GM12878 (cell line): ENCODE measurements at regions not wholly inside any gene's neighbourhood (a gene's known extent, or its start where the extent isn't known, plus 50 kb on each side); places are given as distances from the start of the nearest gene placed in this dataset.

Source experiments
- ATAC-seq: fragments of 200-7000 bp; cut with Tn5 transposase; 3 replicates; pipeline ENCODE4 v1.9.1; 2020; ENCODE audit warnings: mild to moderate bottlenecking, moderate library complexity
- BruUV-seq: library from RNA; stranded (reverse); fragments of 400-500 nt; replicated peaks from 2 replicates; lab custom pipeline; 2021; lab: Mats Ljungman, UMichigan
- CTCF ChIA-PET: fragments of 300-600 bp; sonication (Branson Sonifier 250); formaldehyde crosslinking; extraction: SDS; loops from one replicate; lab custom pipeline; 2021; ENCODE audit warnings: inconsistent platforms; lab: Yijun Ruan, JAX
- POLR2A ChIA-PET: fragments of 350-600 bp; formaldehyde crosslinking; extraction: SDS; loops from one replicate; lab custom pipeline; 2021; ENCODE audit warnings: inconsistent platforms; lab: Charles Lee
- RAD21 ChIA-PET: fragments of 300-600 bp; sonication (Branson Sonifier 250); formaldehyde crosslinking; loops from one replicate; lab custom pipeline; 2023; ENCODE audit warnings: antibody characterized with exemption; ENCODE audit not compliant: unreplicated experiment; lab: Charles Lee
- SMC1A ChIA-PET: fragments of 300-600 bp; sonication (Branson Sonifier 250); formaldehyde crosslinking; loops from one replicate; lab custom pipeline; 2023; ENCODE audit not compliant: unreplicated experiment, uncharacterized antibody; lab: Charles Lee
- DNase-seq: peaks from one replicate; pipeline ENCODE4 v3.0.0-alpha.2; 2011; ENCODE audit warnings: low read depth, low spot score
- FAIRE-seq: peaks from 3 replicates; lab custom pipeline; 2011; peaks lifted over from hg19 to GRCh38; lab: Jason Lieb, UNC
- H2AFZ ChIP-seq: 2 replicates; pipeline ENCODE4 v1.6.0; 2011; ENCODE audit warnings: low read depth, low read length, control low read depth; ENCODE audit not compliant: control insufficient read depth
- H3K27ac ChIP-seq: 2 replicates; pipeline ENCODE4 v1.5.1; 2011; ENCODE audit warnings: control low read depth; ENCODE audit not compliant: control insufficient read depth, insufficient read depth
- H3K27me3 ChIP-seq, 2 experiments: replicated peaks in 1 of 2; 2 replicates each; pipeline versions ENCODE4 v1.6.0 to v1.6.1; 2011; ENCODE audit warnings: low read length in 1 of 2; ENCODE audit not compliant: control insufficient read depth in 2 of 2, insufficient read depth in 2 of 2
- H3K36me3 ChIP-seq, 2 experiments: 2 replicates each; pipeline ENCODE4 v1.5.1; 2011; ENCODE audit warnings: low read length in 1 of 2; ENCODE audit not compliant: control insufficient read depth in 2 of 2, insufficient read depth in 2 of 2
- H3K4me1 ChIP-seq: 2 replicates; pipeline ENCODE4 v1.6.1; 2011; ENCODE audit warnings: mild to moderate bottlenecking, low read length, moderate library complexity, mixed read lengths; ENCODE audit not compliant: control insufficient read depth, insufficient read depth
- H3K4me2 ChIP-seq: 2 replicates; pipeline ENCODE4 v1.6.0; 2011; ENCODE audit warnings: control low read depth; ENCODE audit not compliant: control insufficient read depth, insufficient read depth
- H3K4me3 ChIP-seq: fragments of 200-600 bp; sonication (generic); 2 replicates; pipeline ENCODE4 v1.5.1; 2016
- H3K79me2 ChIP-seq: 2 replicates; pipeline ENCODE4 v1.6.0; 2011; ENCODE audit warnings: low read length; ENCODE audit not compliant: control insufficient read depth, insufficient read depth
- H3K9ac ChIP-seq: 2 replicates; pipeline ENCODE4 v1.8.0; 2011; ENCODE audit warnings: low read length, control low read depth, mixed read lengths; ENCODE audit not compliant: control insufficient read depth, insufficient read depth
- H3K9me3 ChIP-seq: replicated peaks from 3 replicates; pipeline ENCODE4 v1.5.1; 2011; ENCODE audit warnings: mild to moderate bottlenecking, low read length; ENCODE audit not compliant: control insufficient read depth, insufficient read depth
- H4K20me1 ChIP-seq: 2 replicates; pipeline ENCODE4 v1.6.0; 2011; ENCODE audit not compliant: control insufficient read depth, insufficient read depth
- HSF1 ChIP-seq: fragments of 150-350 bp; IDR thresholded peaks from 2 replicates; pipeline ENCODE4 v1.6.1; 2014; ENCODE audit warnings: mild to moderate bottlenecking, low read depth, low read length
- JUNB ChIP-seq: IDR thresholded peaks from 2 replicates; pipeline ENCODE4 v1.6.1; 2016; ENCODE audit warnings: antibody characterized with exemption, mild to moderate bottlenecking
- KDM1A ChIP-seq: fragments of 200-600 bp; sonication (generic); IDR thresholded peaks from 2 replicates; pipeline ENCODE4 v1.6.1; 2016; ENCODE audit warnings: borderline replicate concordance
- MYC ChIP-seq: IDR thresholded peaks from 2 replicates; pipeline ENCODE4 v1.6.1; 2011; ENCODE audit warnings: mild to moderate bottlenecking, low read length, moderate library complexity, inconsistent platforms; ENCODE audit not compliant: insufficient read depth, insufficient replicate concordance, insufficient read length, severe bottlenecking
- NR2F1 ChIP-seq: fragments of 450-650 bp; conservative IDR thresholded peaks from 2 replicates; pipeline ENCODE4 v1.6.1; 2017; ENCODE audit warnings: mild to moderate bottlenecking
- PAX5 ChIP-seq: IDR thresholded peaks from 2 replicates; pipeline ENCODE4 v1.6.1; 2011; ENCODE audit warnings: low read depth, low read length, borderline replicate concordance
- WGBS: methylation state at CpG from one replicate; pipeline ENCODE4 v1.1.6; 2016; ENCODE audit warnings: low lambda C conversion rate; ENCODE audit not compliant: insufficient replicate concordance, insufficient coverage; ENCODE audit errors: missing lambda C conversion rate; 5-methylcytosine and 5-hydroxymethylcytosine counted together
- in situ Hi-C: fragments of 300-500 bp; cut with MboI; formaldehyde crosslinking; loops from 9 replicates; pipeline ENCODE4 v1.14.3; 2018; ENCODE audit warnings: mixed read lengths
- intact Hi-C: fragments of 100-400 bp; cut with micrococcal nuclease; formaldehyde crosslinking; loops from one replicate; pipeline ENCODE4 v1.14.2; 2022; ENCODE audit not compliant: unreplicated experiment
- TF ChIP-seq, protein P1 (sequence below): fragments of 450-650 bp; IDR thresholded peaks from 2 replicates; pipeline ENCODE4 v1.6.1; 2014; ENCODE audit warnings: mild to moderate bottlenecking

GRCh38 chr5:56740868-56741267, 74.5 kb upstream of the MAP3K1 start:
- Histone ChIP-seq H4K20me1 (no peaks in the 10 kb centered on the region), H3K36me3 (no peaks in the 10 kb centered on the region), H3K4me3 (no peak overlapping the region), H3K4me1 (peaks cover 10% of the 10 kb centered on the region), H3K79me2 (no peaks in the 10 kb centered on the region), H3K27me3 (no peaks in the 10 kb centered on the region), H3K27ac (no peak overlapping the region), H3K9ac (no peak overlapping the region), H3K4me2 (no peak overlapping the region), H2AFZ (no peak overlapping the region), H3K9me3 (no peaks in the 10 kb centered on the region)
- BruUV-seq: no TSS peak
- DNase-seq (no peak), ATAC-seq (no peak), FAIRE-seq (no peak)
- intact Hi-C loops: no loop called here
- in situ Hi-C loops: no loop called here
- POLR2A ChIA-PET: no interaction called here
- CTCF ChIA-PET: no interaction called here
- TF ChIP-seq KDM1A: no peak
- TF ChIP-seq, protein P1, sequence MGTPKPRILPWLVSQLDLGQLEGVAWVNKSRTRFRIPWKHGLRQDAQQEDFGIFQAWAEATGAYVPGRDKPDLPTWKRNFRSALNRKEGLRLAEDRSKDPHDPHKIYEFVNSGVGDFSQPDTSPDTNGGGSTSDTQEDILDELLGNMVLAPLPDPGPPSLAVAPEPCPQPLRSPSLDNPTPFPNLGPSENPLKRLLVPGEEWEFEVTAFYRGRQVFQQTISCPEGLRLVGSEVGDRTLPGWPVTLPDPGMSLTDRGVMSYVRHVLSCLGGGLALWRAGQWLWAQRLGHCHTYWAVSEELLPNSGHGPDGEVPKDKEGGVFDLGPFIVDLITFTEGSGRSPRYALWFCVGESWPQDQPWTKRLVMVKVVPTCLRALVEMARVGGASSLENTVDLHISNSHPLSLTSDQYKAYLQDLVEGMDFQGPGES: no peak
- TF ChIP-seq HSF1: no peak
- TF ChIP-seq JUNB: no peak
- no peak for TF ChIP-seq PAX5
- TF ChIP-seq MYC: no peak
- TF ChIP-seq NR2F1: no peak
- RAD21 ChIA-PET: no interaction called here
- 59% methylated on average over 4 of the region's 4 CpGs for WGBS
- SMC1A ChIA-PET: no interaction called here
